GM21619 (cell line): ENCODE measurements at regions not wholly inside any gene's neighbourhood (a gene's known extent, or its start where the extent isn't known, plus 50 kb on each side); places are given as distances from the start of the nearest gene placed in this dataset.
"Not testable (repeated sequence)": the region's sequence is repeated elsewhere in the genome, so short reads cannot be mapped to it uniquely, and the experiment has no call there.

Source experiments
- ATAC-seq: cut with Tn5 transposase; IDR thresholded peaks from one replicate; pipeline ENCODE4 v1.9.1; 2021; ENCODE audit not compliant: unreplicated experiment

DNA sequence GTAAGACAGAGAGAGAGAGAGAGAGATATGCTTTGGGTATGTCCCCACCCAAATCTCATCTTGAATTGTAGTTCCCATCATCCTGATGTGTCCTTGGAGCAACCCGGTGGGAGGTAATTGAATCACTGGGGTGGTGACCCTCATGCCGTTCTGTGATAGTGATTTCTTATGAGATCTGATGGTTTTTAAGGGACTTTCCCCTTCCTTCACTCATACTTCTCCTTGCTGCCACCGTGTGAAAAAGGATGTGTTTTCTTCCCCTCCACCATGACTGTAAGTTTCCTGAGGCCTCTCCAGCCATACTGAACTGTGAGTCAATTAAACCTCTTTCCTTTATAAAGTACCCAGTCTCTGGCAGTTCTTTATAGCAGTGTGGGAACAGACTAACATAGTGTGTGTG lies 60.3 kb downstream of the EOMES start:
- no peak for ATAC-seq

DNA sequence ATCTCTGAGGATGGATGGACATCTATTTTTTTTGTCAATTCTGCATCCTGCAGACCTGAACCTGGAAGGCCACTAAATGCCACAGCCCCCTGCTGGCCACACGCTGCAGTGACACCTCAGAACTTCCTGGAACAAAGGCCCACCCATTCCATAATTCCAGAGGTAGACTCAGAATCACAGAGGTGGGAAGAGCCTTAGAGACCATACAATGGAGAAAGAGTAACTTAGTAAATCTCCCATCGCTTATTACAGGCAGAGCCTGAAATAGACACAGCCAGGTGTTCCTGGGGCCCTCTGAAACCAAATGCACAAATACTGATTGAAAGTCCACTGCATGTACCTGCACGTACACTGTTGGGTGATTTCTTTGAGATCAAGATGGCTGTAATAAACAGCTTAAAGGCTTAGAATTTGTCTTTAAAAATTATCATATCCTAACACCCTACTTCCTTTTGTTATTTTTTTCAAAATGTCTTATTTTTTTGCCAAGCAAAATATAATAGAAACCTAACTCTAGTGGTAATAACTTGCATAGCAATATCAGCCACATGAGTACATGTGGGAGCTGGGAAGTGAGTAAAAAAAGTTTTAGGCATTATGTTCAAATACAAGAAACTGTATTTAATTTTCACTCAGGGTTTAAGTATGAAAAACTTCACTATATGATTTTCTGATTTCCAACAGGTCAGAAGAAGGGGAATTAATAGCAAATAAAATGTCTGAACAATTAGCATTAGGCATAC lies 62.7 kb downstream of the EOMES start:
- ATAC-seq = peak; percentile 77

GRCh38 chr3:27658741-27659140 lies 63.4 kb downstream of the EOMES start:
- ATAC-seq = no peak

DNA sequence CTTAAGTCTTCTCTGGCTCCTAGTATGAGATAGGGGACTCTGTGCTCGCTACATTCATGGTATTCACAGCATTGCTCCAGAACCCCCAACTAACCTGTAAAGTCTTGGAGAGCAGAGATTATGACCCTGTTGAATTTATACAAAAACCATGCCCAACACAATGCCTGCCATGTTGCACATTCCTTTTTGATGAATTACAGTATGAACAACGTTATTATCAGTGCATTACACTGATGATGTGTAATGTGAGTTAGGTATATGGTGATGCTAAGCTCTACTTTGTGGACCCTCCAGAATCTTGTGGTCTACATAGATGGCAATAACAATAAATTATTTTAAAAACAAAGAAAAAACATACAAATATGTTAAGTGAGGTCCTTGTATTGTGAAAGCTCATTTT lies 64.3 kb downstream of the EOMES start:
- ATAC-seq = no peak

GRCh38 chr3:27657404-27657803 lies 64.7 kb downstream of the EOMES start:
- ATAC-seq = no peak

DNA sequence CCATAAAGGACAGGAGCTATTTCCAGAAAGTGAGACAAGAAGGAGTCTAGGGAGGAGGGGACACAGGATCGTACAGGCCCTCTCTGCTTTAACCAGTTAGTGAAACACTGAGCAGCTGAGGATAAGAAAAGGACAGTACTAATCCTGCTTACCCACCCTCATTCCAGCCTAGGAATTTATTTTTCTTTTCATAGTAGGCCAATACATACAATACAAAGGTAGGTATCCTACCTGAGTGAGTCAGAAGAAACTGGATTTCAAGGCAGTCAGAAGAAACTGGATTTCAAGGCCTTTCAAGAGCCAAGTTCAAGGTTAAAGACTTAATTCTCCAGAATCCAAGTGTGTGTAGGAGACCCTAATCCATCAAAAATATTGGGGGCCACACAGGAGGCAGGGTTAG lies 65.3 kb downstream of the EOMES start:
- ATAC-seq = no peak

DNA sequence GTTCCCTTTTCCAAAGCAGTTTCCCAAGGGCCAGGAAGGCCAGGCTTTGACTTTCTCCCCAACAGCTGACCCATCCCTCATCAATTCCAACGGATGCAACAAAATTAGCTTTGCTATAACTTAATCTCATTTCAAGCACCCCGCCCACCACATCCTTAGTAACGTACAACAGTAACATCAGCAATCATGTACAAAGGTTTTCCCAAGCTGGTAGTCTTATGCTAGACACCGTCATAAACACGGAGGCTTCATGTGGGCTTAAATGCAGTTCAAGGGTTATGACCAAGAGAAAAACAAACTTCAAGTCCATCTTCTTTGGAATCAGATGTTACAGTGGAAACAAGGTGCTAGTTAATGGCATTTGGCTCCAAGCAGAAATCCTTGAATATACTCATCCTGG lies 66.6 kb downstream of the EOMES start:
- no peak for ATAC-seq

DNA sequence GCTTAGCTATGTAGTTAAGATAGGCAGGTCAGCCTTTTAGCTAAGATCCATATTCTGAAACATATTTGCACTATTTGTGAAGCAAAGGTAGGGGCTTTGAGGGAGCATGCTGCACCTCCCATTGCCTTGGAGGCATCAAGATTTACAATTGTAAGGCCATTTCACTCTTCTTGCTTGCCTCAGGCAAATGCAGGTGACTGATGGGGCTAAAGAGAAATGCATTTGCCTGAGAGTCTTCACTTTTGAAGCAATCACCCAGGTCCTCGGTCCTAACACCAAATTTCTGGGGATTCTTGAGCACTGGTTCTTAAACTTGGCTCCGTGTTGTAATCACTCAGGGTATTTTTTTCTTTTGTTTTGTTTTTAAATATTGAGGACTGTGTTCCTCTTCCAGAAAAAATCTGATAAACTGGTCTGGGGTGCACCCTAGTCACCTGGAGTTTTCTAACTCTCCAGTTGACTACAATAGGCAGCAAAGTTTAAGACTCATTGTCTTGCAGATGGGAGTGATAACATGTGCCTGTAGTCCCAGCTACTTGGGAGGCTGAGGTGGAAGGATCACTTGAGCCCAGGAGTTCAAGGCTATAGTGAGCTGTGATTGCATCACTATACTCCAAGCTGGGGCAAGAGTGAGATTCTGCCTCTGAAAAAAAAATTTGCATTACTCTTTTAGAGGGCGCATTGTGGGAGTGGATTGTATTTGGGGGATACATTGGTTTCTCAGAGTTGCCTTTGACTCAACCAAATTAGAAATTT lies 68.1 kb downstream of the EOMES start:
- no peak for ATAC-seq

GRCh38 chr3:27649277-27649676 lies 72.8 kb downstream of the EOMES start:
- ATAC-seq = no peak

DNA sequence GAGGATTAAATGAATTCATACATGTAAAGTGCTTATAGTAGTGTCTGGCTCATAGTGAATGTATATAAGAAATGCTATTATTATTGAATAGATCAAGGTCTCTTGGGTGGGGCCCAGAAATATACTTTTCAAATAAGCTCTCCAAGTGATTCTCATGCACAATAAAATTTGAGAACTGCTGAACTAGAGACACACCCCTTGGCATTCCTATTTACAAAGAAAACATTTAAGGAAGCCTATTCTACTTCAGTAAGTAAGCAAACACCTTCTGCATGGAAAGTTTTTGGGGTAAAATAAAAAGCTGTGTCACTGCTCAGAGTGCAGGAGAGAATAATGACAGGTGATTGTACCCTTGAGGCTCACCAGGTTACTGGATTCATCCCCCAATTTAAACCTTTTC lies 75.2 kb downstream of the EOMES start:
- no peak for ATAC-seq

GRCh38 chr3:27644941-27645340 lies 77.2 kb downstream of the EOMES start:
- no peak for ATAC-seq

GRCh38 chr3:27643355-27643754 lies 78.8 kb downstream of the EOMES start:
- no peak for ATAC-seq

DNA sequence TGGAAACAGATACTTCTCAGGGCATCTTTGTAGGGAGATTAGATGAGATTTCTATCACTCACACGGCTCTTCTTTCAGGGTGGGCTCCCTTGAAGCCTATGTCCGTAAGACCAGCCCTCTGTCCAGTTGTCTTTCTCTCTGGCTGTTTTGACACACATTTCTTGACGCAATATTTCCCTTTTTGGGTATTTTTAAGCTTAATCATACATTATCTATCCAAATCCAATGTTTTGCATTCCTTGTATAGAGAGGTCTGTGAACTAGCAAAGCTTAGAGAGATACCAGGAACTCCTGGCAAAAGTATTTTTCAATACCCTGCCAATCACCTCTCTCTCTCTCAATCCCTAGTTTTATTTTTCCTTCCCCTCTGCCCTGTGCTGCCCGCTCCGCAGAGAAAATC lies 79.3 kb downstream of the EOMES start:
- no peak for ATAC-seq

DNA sequence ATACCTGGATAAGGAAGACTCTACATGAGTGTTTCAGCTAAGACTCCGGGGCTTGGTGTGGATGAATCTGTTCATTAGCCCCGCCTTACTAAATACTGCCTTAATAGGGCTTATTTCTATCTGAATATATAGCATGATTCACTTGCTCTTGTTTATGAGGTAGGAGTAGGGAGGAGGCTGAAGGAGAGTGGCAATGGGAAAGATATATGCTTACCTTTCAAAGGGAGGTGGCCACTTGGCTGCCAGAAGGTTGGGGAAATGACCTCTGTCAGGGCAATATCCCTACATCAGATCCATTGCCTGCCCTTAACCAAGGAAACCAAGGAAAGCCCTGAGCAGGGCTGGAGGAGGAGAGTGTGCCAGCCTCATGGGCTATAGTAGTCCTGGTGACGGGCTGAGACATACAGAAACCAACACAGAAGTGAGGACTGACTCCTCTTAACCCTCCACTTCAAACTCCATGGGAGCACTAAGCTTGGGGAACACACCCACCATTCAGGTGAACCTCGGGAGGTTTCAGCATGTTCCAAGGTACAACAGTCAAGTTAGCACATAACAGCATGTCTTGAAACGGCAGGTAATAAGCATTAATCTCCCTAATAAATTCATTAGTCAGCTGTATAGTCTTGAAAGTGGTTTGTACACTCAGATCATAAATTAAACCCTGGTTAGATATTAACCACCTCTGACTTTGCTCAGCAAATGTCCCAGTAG lies 80.1 kb downstream of the EOMES start:
- ATAC-seq = no peak

DNA sequence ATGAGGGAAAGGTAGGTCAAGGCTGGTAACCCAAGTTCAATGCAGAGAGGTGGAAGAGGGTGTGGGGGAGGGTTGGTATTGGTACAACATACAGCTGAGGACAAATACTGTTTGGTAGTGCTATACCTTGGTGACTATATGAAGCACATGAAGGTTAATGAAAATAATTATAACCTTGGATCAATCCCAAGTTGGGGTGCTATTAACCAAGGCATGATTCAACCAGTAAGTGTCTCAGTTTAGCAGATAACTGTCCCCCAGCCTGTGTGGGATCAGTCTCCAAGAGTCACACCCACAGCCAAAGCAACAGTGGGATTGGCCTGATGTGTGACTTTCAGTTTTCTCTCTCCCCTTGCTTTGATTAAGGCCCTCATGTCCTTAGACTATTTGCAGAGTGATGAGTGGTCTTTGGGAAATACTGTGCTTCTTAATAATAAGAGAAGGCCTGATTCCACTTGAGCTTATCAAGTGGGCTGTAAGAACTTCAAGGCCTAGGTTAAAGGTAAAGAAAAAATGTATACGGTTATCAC lies 80.8 kb downstream of the EOMES start:
- ATAC-seq = no peak

DNA sequence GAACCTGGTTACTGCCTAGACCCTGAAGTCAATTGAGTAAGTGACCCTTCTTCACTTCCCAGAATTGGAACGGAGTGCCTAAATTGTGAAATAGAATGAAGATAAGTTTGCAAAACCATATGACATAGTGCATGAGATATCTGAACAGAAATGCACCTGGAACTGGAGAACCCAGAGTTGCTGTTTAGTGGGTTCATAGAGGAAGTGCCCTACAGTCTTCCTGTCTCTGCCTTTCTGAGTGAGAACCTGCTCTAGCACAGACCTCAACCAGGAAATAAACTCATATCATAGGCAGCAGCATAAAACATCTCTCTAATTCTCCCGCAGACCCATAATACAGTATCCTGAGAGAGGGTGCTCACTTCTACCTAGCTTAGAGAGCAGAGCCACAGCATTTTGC lies 82.9 kb downstream of the EOMES start:
- no peak for ATAC-seq

DNA sequence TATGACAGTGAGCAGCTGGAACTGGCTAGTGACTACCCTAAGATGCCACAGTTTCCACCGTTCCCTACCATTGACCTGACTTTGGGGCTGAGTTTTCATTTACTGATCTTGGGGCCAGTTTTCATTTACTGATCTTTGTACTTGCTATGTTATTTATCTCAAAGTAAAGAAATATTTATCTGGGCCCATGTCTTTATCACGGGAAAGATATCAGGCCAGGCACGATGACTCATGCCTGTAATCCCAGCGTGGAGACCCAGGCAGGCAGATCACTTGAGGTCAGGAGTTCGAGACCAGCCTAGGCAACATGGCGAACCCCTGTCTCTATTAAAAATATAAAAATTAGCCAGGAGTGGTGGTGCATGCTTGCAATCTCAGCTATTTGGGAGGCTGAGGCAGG lies 83.5 kb downstream of the EOMES start:
- no peak for ATAC-seq

GRCh38 chr3:27637346-27637995 lies 84.7 kb downstream of the EOMES start:
- ATAC-seq = no peak

- not testable (repeated sequence) for ATAC-seq
Observed at GRCh38 chr3:27635006-27635405, 87.1 kb downstream of the EOMES start.

GRCh38 chr3:27633224-27633545 lies 88.9 kb downstream of the EOMES start:
- ATAC-seq = peak; percentile 29

GRCh38 chr3:27632431-27633223 lies 89.5 kb downstream of the EOMES start:
- peak; percentile 85 for ATAC-seq
